UCSD-AML1 (cell line): ENCODE measurements at regions not wholly inside any gene's neighbourhood (a gene's known extent, or its start where the extent isn't known, plus 50 kb on each side); places are given as distances from the start of the nearest gene placed in this dataset.
"Not testable (repeated sequence)": the region's sequence is repeated elsewhere in the genome, so short reads cannot be mapped to it uniquely, and the experiment has no call there.

Experiments
- DNase-seq: peaks from one replicate; lab custom pipeline; 2025; ENCODE audit not compliant: unreplicated experiment; lab: John Stamatoyannopoulos, UW

GRCh38 chr4:112708772-112709171 lies 71.8 kb downstream of the LARP7 start:
- no peak for DNase-seq

DNA sequence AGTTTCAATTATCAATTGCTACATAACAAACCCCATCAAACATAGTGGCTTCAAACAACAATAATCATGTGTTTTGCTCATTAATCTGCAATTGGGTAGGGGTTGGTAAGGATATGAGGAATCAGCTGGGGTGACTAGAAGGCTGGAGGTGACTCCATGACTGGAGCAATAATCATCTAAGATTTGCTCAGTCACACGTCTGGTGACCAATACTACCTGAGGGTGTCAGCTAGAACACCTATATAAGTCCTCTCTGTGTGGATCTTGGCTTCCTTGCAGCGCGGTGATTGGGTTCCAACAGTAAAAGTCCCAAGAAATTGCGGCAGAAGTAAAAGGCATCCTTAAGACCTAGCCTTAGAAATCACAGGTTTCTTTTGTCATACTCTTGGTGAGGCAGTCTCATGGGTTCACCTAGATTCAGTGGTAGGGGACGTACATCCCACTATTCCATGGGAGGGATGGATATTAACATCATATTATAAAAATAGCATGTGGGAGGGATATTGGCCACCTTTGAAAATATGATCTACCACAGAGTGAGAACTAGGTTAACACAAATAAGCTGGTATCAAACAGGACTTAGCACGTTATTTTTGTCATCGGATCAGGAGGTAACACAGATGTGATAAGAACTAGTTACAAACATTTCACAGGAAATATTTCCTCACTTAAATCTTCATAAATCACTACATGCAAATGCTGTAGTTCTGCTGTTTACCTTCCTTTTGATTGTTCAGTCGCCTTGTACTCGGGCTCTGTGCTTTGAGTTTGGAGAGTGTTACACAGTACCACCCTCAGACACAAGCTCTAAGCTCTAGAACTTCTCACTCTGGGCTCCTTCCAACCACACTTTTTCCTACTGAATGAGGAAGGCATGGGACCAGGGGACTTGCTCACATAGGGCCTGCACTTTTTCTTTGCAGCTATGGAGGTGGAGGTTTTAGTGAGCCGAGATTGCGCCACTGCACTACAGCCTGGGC lies 78.3 kb downstream of the LARP7 start:
- DNase-seq: no peak

GRCh38 chr4:112717856-112718255 lies 80.9 kb downstream of the LARP7 start:
- DNase-seq: no peak

GRCh38 chr4:112721627-112722026 lies 84.7 kb downstream of the LARP7 start:
- no peak for DNase-seq

DNA sequence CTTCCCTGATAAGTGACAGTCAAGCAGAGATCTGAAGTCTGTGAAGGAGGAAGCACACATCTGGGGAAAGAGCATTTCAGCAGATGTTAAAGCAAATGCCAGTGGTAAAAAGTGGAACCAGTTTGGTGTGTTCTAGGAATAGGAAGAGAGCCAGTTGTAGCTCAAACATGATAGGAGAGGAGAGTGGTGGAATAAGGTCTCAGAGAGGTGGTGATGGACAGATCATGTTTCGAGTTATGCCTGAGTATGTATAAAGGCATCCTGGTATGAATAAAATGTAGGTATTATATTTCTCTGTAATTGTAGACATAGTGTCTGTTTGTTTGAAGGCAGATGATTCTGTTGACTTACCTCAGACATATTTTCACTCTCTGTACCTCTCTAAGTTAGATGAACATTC lies 89.1 kb downstream of the LARP7 start:
- no peak for DNase-seq

GRCh38 chr4:112727728-112728127 lies 90.8 kb downstream of the LARP7 start:
- DNase-seq: not testable (repeated sequence)

- no peak for DNase-seq
Measured at GRCh38 chr4:112731715-112732114, 94.8 kb downstream of the LARP7 start.

DNA sequence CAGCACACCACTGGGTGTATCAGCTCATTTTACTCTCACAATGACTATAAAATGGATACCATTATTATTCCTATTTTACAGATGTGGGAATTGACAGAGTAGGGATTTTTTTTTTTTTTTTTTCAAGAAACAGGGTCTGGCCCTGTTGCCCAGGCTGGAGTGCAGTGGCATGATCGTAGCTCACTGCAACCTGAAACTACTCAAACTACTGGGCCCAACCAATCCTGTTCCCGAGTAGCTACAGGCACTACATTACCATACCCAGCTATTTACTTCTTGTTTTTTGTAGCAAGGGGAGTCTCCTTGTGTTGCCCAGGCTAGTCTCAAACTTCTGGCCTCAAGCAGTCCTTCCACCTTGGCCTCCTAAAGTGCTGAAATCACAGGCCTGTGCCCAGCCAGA lies 95.2 kb downstream of the LARP7 start:
- DNase-seq: no peak

DNA sequence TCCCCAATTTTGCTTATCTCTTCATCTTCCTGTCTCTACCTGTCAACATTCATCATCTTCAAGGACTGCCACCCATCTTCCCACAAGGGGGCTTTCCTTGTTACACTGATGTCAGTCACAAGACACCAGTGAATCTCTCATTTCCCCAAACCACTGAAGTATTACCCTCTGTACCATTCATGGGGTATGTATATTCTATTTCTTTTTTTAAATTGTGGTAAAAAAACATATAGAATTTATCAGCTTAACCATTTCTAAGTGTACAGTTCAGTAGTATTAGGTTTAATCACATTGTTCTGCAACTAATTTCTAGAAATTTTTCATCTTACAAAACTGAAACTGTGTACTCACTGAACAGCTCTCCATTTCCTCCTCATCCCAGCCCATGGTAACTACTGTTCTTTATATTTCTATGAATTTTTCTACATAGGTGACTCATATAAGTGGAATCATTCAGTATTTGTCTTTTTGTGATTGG lies 98.6 kb downstream of the LARP7 start:
- DNase-seq: no peak

GRCh38 chr4:112736718-112737135 lies 99.8 kb downstream of the LARP7 start:
- DNase-seq: no peak

- no peak for DNase-seq
Measured at GRCh38 chr4:112739442-112739841, 102.5 kb downstream of the LARP7 start.

- no peak for DNase-seq
Measured at GRCh38 chr4:112747036-112747435, 110.1 kb downstream of the LARP7 start.

- no peak for DNase-seq
Measured at GRCh38 chr4:112748352-112748878, 111.5 kb downstream of the LARP7 start.

DNA sequence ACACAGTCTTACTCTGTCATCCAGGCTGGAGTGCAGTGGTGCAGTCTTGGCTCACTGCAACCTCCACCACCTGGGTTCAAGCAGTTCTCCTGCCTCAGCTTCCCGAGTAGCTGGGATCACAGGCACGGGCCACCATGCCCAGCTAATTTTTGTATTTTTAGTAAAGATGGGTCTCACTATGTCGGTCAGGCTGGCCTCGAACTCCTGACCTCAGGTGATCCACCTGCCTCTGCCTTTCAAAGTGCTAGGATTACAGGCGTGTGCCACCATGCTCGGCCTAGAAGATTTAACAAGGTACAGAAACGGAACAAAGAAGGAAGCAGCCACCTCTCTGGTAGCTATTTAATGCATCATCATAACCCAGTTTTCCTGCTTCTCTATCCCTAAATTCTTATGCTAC lies 113.8 kb downstream of the LARP7 start:
- DNase-seq: not testable (repeated sequence)

DNA sequence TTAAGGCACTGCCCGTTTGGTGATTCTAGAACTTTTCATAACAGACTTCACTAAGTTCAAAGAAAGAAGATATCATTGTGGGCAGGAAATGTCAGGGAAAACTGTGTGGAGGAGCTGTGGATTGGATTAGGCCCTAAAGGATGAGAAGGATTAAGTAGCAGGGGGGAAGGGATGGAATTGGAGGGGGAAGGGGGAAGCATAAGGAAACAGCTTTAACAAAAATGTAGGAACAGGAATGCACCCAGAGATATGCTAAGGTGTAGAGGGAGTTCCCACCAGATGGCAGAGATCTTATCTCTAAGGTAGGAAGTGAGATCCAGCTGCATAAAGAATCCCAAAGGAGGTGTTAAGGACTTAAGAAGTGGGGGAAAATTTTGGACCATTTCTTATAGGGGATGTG lies 114.5 kb downstream of the LARP7 start:
- DNase-seq: no peak

DNA sequence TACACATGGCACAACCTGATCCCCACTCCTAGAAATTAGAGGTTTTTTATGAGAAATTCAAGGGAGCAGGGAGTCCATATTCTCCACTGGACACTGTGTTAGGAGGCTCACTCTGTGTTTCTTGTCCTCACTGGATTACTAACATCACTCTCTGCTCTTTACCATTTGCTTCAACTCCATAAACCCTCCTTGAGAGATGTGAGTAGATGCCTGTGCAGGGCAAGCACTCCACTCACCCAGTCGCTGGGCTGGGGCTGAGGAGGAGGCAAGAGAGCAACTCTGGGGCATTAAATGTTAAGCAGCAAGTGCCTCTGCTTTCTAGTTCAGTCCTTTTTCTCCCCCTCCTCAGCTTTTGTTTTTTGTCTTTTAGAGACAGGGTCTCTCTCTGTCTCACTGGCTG lies 115.1 kb downstream of the LARP7 start:
- no peak for DNase-seq

DNA sequence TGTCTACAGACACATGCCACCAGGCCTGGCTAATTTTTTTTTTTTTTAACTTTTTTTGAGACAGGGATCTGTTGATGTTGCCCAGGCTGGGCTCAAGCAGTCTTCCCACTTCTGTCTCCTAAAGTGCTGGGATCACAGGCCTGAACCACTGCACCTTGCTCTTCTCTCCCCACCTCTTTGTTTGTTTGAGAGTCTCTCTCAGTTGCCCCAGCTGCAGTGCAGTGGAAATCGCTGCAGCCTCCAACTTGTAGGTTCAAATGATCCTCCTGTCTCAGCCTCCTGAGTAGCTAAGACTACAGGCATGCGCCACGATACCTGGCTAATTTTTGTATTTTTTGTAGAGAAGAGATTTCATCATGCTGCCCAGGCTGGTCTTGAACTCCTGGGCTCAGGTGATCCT lies 115.6 kb downstream of the LARP7 start:
- DNase-seq: no peak

- DNase-seq: no peak
Measured at GRCh38 chr4:112753333-112753732, 116.4 kb downstream of the LARP7 start.

GRCh38 chr4:112759313-112759712 lies 122.4 kb downstream of the LARP7 start:
- DNase-seq: no peak

GRCh38 chr4:112765317-112765974 lies 128.5 kb downstream of the LARP7 start:
- DNase-seq: no peak

GRCh38 chr4:112766422-112766821 lies 129.5 kb downstream of the LARP7 start:
- DNase-seq: peak; percentile 7

GRCh38 chr4:112767386-112767785 lies 130.4 kb downstream of the LARP7 start:
- DNase-seq: no peak
